H1 (cell line): ENCODE measurements at regions not wholly inside any gene's neighbourhood (a gene's known extent, or its start where the extent isn't known, plus 50 kb on each side); places are given as distances from the start of the nearest gene placed in this dataset.

Experiments used
- CTCF ChIA-PET: fragments of 300-600 bp; sonication (Branson Sonifier 250); formaldehyde crosslinking; loops from one replicate; lab custom pipeline; 2021; ENCODE audit not compliant: partially characterized antibody; lab: Charles Lee
- POLR2A ChIA-PET: fragments of 300-600 bp; sonication (Branson Sonifier 250); formaldehyde crosslinking; loops from one replicate; lab custom pipeline; 2021; ENCODE audit warnings: inconsistent platforms; ENCODE audit not compliant: partially characterized antibody; lab: Charles Lee
- DNase-seq, 2 experiments: peaks; one replicate each; pipeline versions ENCODE4 v3.0.0 to v3.0.0-alpha.2; 2010 to 2022; ENCODE audit warnings: low spot score in 2 of 2, low read depth in 1 of 2, mixed read lengths in 1 of 2
- FAIRE-seq: peaks from 2 replicates; lab custom pipeline; 2011; peaks lifted over from hg19 to GRCh38; lab: Jason Lieb, UNC
- H2AFZ ChIP-seq: 2 replicates; pipeline ENCODE4 v1.8.1; 2012; ENCODE audit warnings: low read length, inconsistent platforms
- H2AK5ac ChIP-seq: 2 replicates; pipeline ENCODE4 v1.6.1; 2013; ENCODE audit warnings: low read depth, low read length
- H2BK120ac ChIP-seq: replicated peaks from 2 replicates; pipeline ENCODE3; 2013; ENCODE audit warnings: low read depth, low read length, inconsistent platforms
- H2BK12ac ChIP-seq: 2 replicates; pipeline ENCODE4 v1.6.1; 2013; ENCODE audit warnings: low read depth, low read length
- H2BK15ac ChIP-seq: 2 replicates; pipeline ENCODE4 v1.6.1; 2013; ENCODE audit warnings: low read length
- H2BK20ac ChIP-seq: 2 replicates; pipeline ENCODE4 v1.6.1; 2013; ENCODE audit warnings: low read length
- H2BK5ac ChIP-seq: 2 replicates; pipeline ENCODE4 v1.6.1; 2013; ENCODE audit warnings: low read depth, low read length
- H3K14ac ChIP-seq: 2 replicates; pipeline ENCODE4 v1.6.1; 2013; ENCODE audit warnings: inconsistent platforms; ENCODE audit not compliant: insufficient read length
- H3K18ac ChIP-seq: 2 replicates; pipeline ENCODE4 v1.6.1; 2013; ENCODE audit warnings: low read length; ENCODE audit errors: extremely low read depth
- H3K23ac ChIP-seq: 2 replicates; pipeline ENCODE4 v1.6.1; 2013; ENCODE audit warnings: inconsistent platforms; ENCODE audit not compliant: insufficient read length
- H3K23me2 ChIP-seq: 2 replicates; pipeline ENCODE4 v1.6.1; 2013; ENCODE audit warnings: low read depth, low read length
- H3K27ac ChIP-seq: 2 replicates; pipeline ENCODE4 v1.6.1; 2011; ENCODE audit warnings: low read depth, low read length, inconsistent platforms
- H3K27me3 ChIP-seq, 4 experiments: replicated peaks in 1 of 4; 1 replicate in 1 of 4; 2 replicates in 3 of 4; pipeline versions ENCODE4 v1.6.1 to v1.8.1; 2011 to 2013; ENCODE audit warnings: low read length in 3 of 4, mild to moderate bottlenecking in 3 of 4, inconsistent platforms in 2 of 4, mixed read lengths in 2 of 4, moderate library complexity in 1 of 4; ENCODE audit not compliant: control insufficient read depth in 3 of 4, insufficient read depth in 3 of 4; ENCODE audit errors: extremely low read depth in 1 of 4
- H3K36me3 ChIP-seq, 4 experiments: 2 replicates each; pipeline versions ENCODE4 v1.6.1 to v1.8.1; 2011 to 2013; ENCODE audit warnings: mild to moderate bottlenecking in 4 of 4, low read length in 3 of 4, moderate library complexity in 2 of 4, control low read depth in 1 of 4, inconsistent platforms in 1 of 4; ENCODE audit not compliant: insufficient read depth in 4 of 4, control insufficient read depth in 2 of 4
- H3K4ac ChIP-seq: replicated peaks from 2 replicates; pipeline ENCODE3; 2013; ENCODE audit warnings: low read length, low read depth, mixed read lengths, inconsistent platforms; ENCODE audit not compliant: insufficient read length
- H3K4me1 ChIP-seq, 4 experiments: replicated peaks in 1 of 4; 1 replicate in 1 of 4; 2 replicates in 3 of 4; pipeline versions ENCODE4 v1.6.1 to v1.8.1; 2011 to 2013; ENCODE audit warnings: low read length in 3 of 4, inconsistent platforms in 2 of 4, mixed read lengths in 1 of 4; ENCODE audit not compliant: insufficient read depth in 4 of 4, control insufficient read depth in 3 of 4
- H3K4me2 ChIP-seq, 2 experiments: 2 replicates each; pipeline versions ENCODE4 v1.6.1 to v1.8.1; 2011 to 2013; ENCODE audit warnings: low read depth in 2 of 2, low read length in 2 of 2, control low read depth in 1 of 2, inconsistent platforms in 1 of 2, mild to moderate bottlenecking in 1 of 2; ENCODE audit not compliant: insufficient read depth in 1 of 2
- H3K4me3 ChIP-seq, 4 experiments: fragments of 200-600, 300-600 bp in 1 of 4; sonication (generic), shearing (Covaris generic), sonication (Bioruptor Twin) in 1 of 4; 2 replicates each; pipeline versions ENCODE4 v1.5.1 to v1.8.1; 2011 to 2016; ENCODE audit warnings: low read length in 4 of 4, low read depth in 3 of 4, control low read depth in 2 of 4, inconsistent platforms in 2 of 4, mild to moderate bottlenecking in 2 of 4, mixed read lengths in 1 of 4, moderate library complexity in 1 of 4; ENCODE audit not compliant: insufficient read depth in 2 of 4; ENCODE audit errors: extremely low read depth in 1 of 4
- H3K56ac ChIP-seq: replicated peaks from 2 replicates; pipeline ENCODE3; 2013; ENCODE audit warnings: low read depth, mild to moderate bottlenecking, mixed read lengths, low read length, inconsistent platforms; ENCODE audit not compliant: insufficient read length
- H3K79me1 ChIP-seq: 2 replicates; pipeline ENCODE4 v1.6.1; 2013; ENCODE audit warnings: low read depth, low read length, control low read depth
- H3K79me2 ChIP-seq, 2 experiments: 2 replicates each; pipeline versions ENCODE4 v1.6.1 to v1.8.1; 2012 to 2013; ENCODE audit warnings: low read length in 2 of 2, mild to moderate bottlenecking in 2 of 2, inconsistent platforms in 1 of 2; ENCODE audit not compliant: insufficient read depth in 2 of 2, control insufficient read depth in 1 of 2
- H3K9ac ChIP-seq, 4 experiments: replicated peaks in 1 of 4; 1 replicate in 1 of 4; 2 replicates in 3 of 4; pipeline versions ENCODE4 v1.6.1 to v1.8.1; 2011 to 2013; ENCODE audit warnings: low read depth in 3 of 4, low read length in 3 of 4, control low read depth in 2 of 4, mild to moderate bottlenecking in 2 of 4, moderate library complexity in 2 of 4, inconsistent platforms in 1 of 4; ENCODE audit errors: extremely low read depth in 1 of 4
- H3K9me3 ChIP-seq, 2 experiments: 2 replicates each; pipeline versions ENCODE4 v1.6.1 to v1.8.1; 2012 to 2013; ENCODE audit warnings: mild to moderate bottlenecking in 2 of 2, moderate library complexity in 2 of 2, control low read depth in 1 of 2, inconsistent platforms in 1 of 2, low read depth in 1 of 2, low read length in 1 of 2, mixed read lengths in 1 of 2; ENCODE audit not compliant: insufficient read depth in 2 of 2
- H4K20me1 ChIP-seq, 2 experiments: replicated peaks in 1 of 2; 2 replicates each; pipeline versions ENCODE3 to v1.8.1; 2011 to 2013; ENCODE audit warnings: inconsistent platforms in 2 of 2, low read length in 2 of 2, mild to moderate bottlenecking in 1 of 2; ENCODE audit not compliant: insufficient read depth in 2 of 2, control insufficient read depth in 1 of 2
- H4K5ac ChIP-seq: 2 replicates; pipeline ENCODE4 v1.6.1; 2013; ENCODE audit warnings: low read length, low read depth, mixed read lengths, inconsistent platforms; ENCODE audit not compliant: insufficient read length
- H4K8ac ChIP-seq: 2 replicates; pipeline ENCODE4 v1.8.0; 2013; ENCODE audit warnings: mild to moderate bottlenecking, moderate library complexity, low read length, inconsistent platforms; ENCODE audit not compliant: insufficient read depth; ENCODE audit errors: extremely low read depth
- H4K91ac ChIP-seq: replicated peaks from 2 replicates; pipeline ENCODE3; 2013; ENCODE audit warnings: low read length, mixed read lengths, inconsistent platforms; ENCODE audit not compliant: insufficient read length
- ASH2L ChIP-seq: fragments of 200-600, 300-600 bp; sonication (generic); IDR thresholded peaks from one replicate; pipeline ENCODE4 v1.7.1; 2017; ENCODE audit warnings: low read length
- ATF3 ChIP-seq: IDR thresholded peaks from 2 replicates; pipeline ENCODE4 v1.6.1; 2011; ENCODE audit warnings: low read depth, mild to moderate bottlenecking, low read length; ENCODE audit not compliant: insufficient read depth
- CBX8 ChIP-seq: fragments of 300-800, 300-1000 bp; sonication (generic); IDR thresholded peaks from 2 replicates; pipeline ENCODE4 v1.7.1; 2016; ENCODE audit warnings: low read depth, low read length, borderline replicate concordance
- CHD2 ChIP-seq: IDR thresholded peaks from 2 replicates; pipeline ENCODE4 v1.6.1; 2012; ENCODE audit warnings: low read length, improper control_type of control experiment
- E2F6 ChIP-seq: IDR thresholded peaks from 2 replicates; pipeline ENCODE4 v1.6.1; 2012; ENCODE audit warnings: inconsistent platforms
- EP300 ChIP-seq, 2 experiments: IDR thresholded peaks; 1 replicate in 1 of 2; 2 replicates in 1 of 2; pipeline ENCODE4 v1.6.1; 2011 to 2012; ENCODE audit warnings: low read depth in 2 of 2, low read length in 2 of 2, mild to moderate bottlenecking in 2 of 2, borderline replicate concordance in 1 of 2, inconsistent platforms in 1 of 2, moderate library complexity in 1 of 2
- HDAC2 ChIP-seq, 2 experiments: fragments of 300-600 bp in 1 of 2; sonication (generic) in 1 of 2; IDR thresholded peaks; 2 replicates each; pipeline ENCODE4 v1.6.1; 2011 to 2012; ENCODE audit warnings: low read depth in 2 of 2, low read length in 2 of 2, mild to moderate bottlenecking in 2 of 2, moderate library complexity in 2 of 2, borderline replicate concordance in 1 of 2, inconsistent platforms in 1 of 2
- HDAC6 ChIP-seq: IDR thresholded peaks from one replicate; pipeline ENCODE4 v1.7.1; 2012; ENCODE audit warnings: low read depth, mild to moderate bottlenecking, inconsistent platforms, low read length, moderate library complexity
- KDM1A ChIP-seq: fragments of 200-600, 300-600 bp; sonication (generic); IDR thresholded peaks from 2 replicates; pipeline ENCODE4 v1.7.1; 2016; ENCODE audit warnings: mild to moderate bottlenecking, low read length, borderline replicate concordance
- KDM5A ChIP-seq: fragments of 200-600 bp; IDR thresholded peaks from 2 replicates; pipeline ENCODE4 v1.7.1; 2012; ENCODE audit warnings: mild to moderate bottlenecking, low read length, inconsistent platforms, mixed read lengths
- NANOG ChIP-seq: IDR thresholded peaks from 2 replicates; pipeline ENCODE4 v1.6.1; 2011; ENCODE audit warnings: low read length, low read depth, mild to moderate bottlenecking, inconsistent platforms; ENCODE audit not compliant: insufficient read depth, poor library complexity, severe bottlenecking
- SIN3A ChIP-seq, 2 experiments: IDR thresholded peaks in 1 of 2; conservative IDR thresholded peaks in 1 of 2; 2 replicates each; pipeline ENCODE4 v1.6.1; 2011 to 2012; ENCODE audit warnings: low read length in 2 of 2, improper control_type of control experiment in 1 of 2, low read depth in 1 of 2, mild to moderate bottlenecking in 1 of 2
- YY1 ChIP-seq: IDR thresholded peaks from 2 replicates; pipeline ENCODE4 v1.6.1; 2011; ENCODE audit warnings: low read depth, mild to moderate bottlenecking, low read length
- WGBS, 2 experiments: shearing (Covaris generic) in 1 of 2; methylation state at CpG; one replicate each; pipeline versions ENCODE4 v1.1.6 to v1.1.7; 2013 to 2015; ENCODE audit warnings: low lambda C conversion rate in 2 of 2, mixed read lengths in 2 of 2, inconsistent platforms in 1 of 2, low coverage in 1 of 2, missing lambda C conversion rate in 1 of 2; ENCODE audit not compliant: insufficient replicate concordance in 2 of 2, insufficient coverage in 1 of 2, insufficient read length in 1 of 2; ENCODE audit errors: extremely low coverage in 1 of 2, missing lambda C conversion rate in 1 of 2; 5-methylcytosine and 5-hydroxymethylcytosine counted together

- H3K18ac ChIP-seq, result no peak overlapping the region
- no peak for DNase-seq
- H2BK120ac ChIP-seq, result no peak overlapping the region
- no peak overlapping the region for H2BK12ac ChIP-seq
- H2AFZ ChIP-seq, result no peak overlapping the region
- H3K27me3 ChIP-seq, result peaks cover 0 to 1% (median 0%) of the 10 kb centered on the region in 4 experiments; a peak in 1 of 7 replicates
- no peak overlapping the region for H2BK15ac ChIP-seq
- no peak overlapping the region for H2BK20ac ChIP-seq
- H3K14ac ChIP-seq, result no peak overlapping the region
- no peaks in the 10 kb centered on the region for H3K36me3 ChIP-seq
- WGBS, 2 experiments, result 88% methylated on average over 2 of the region's 2 CpGs; no CpG with 5 or more reads in 1 of the 2 experiments
- CTCF ChIA-PET, result interaction anchor here (1.8 kb wide), 1 partner anchor 91 kb away, joined by 4 read pairs; no protein-coding TSS in a partner anchor
- no peak overlapping the region for H4K8ac ChIP-seq
- H4K5ac ChIP-seq, result no peak overlapping the region
- H3K4me2 ChIP-seq, result no peak overlapping the region
- POLR2A ChIA-PET, result no interaction called here
- H2AK5ac ChIP-seq, result no peak overlapping the region
- H3K23ac ChIP-seq, result no peak overlapping the region
- H3K79me1 ChIP-seq, result no peaks in the 10 kb centered on the region
- H2BK5ac ChIP-seq, result no peak overlapping the region
- H3K4me1 ChIP-seq, result no peaks in the 10 kb centered on the region
- H4K20me1 ChIP-seq, result no peaks in the 10 kb centered on the region
- no peak overlapping the region for H3K4me3 ChIP-seq
- H3K4ac ChIP-seq, result no peak overlapping the region
- no peak overlapping the region for H4K91ac ChIP-seq
- H3K27ac ChIP-seq, result no peak overlapping the region
- no peak overlapping the region for H3K9ac ChIP-seq
- no peak overlapping the region for H3K56ac ChIP-seq
- FAIRE-seq, result no peak
- H3K79me2 ChIP-seq, result no peaks in the 10 kb centered on the region
- H3K23me2 ChIP-seq, result no peaks in the 10 kb centered on the region
- H3K9me3 ChIP-seq, result no peaks in the 10 kb centered on the region
- TF ChIP-seq KDM1A, result no peak
- TF ChIP-seq NANOG, result no peak
- no peak for TF ChIP-seq ASH2L
- no peak for TF ChIP-seq YY1
- no peak for TF ChIP-seq SIN3A (conservative IDR thresholded peaks at IDR 0.05 in 1 of 2, IDR thresholded peaks at IDR 0.05 in 1 of 2; ENCODE audit: low read depth in 1 of 2, low read length in 2 of 2)
- no peak for TF ChIP-seq CHD2
- no peak for TF ChIP-seq E2F6
- no peak for TF ChIP-seq ATF3
- no peak for TF ChIP-seq HDAC2 (IDR thresholded peaks at IDR 0.05; ENCODE audit: borderline replicate concordance in 1 of 2, low read depth in 2 of 2, low read length in 2 of 2)
- no peak for TF ChIP-seq KDM5A
- no peak for TF ChIP-seq CBX8
- TF ChIP-seq HDAC6, result no peak
- TF ChIP-seq EP300 (IDR thresholded peaks at IDR 0.05; ENCODE audit: borderline replicate concordance in 1 of 2, low read depth in 2 of 2, low read length in 2 of 2), result no peak
Observed at GRCh38 chr2:67825476-67825875, 237.3 kb downstream of the C1D start.
